ENCODE measurements at regions not wholly inside any gene's neighbourhood (a gene's known extent, or its start where the extent isn't known, plus 50 kb on each side); places are given as distances from the start of the nearest gene placed in this dataset.

- H3K36me3 ChIP-seq: no peaks in the 10 kb centered on the region
Measured at GRCh38 chr2:167555098-167555720, 666.9 kb downstream of the XIRP2 start.

GRCh38 chr2:167553635-167554034, 665.4 kb downstream of the XIRP2 start:
- H3K4me1 ChIP-seq (replicated peaks): no peaks in the 10 kb centered on the region
- WGBS: 92% methylated on average over 2 of the region's 2 CpGs
- TF ChIP-seq POLR2AphosphoS5 (IDR thresholded peaks at IDR 0.05) (no peak), POLR2A (IDR thresholded peaks at IDR 0.05) (no peak)
- TF ChIP-seq, protein P1, sequence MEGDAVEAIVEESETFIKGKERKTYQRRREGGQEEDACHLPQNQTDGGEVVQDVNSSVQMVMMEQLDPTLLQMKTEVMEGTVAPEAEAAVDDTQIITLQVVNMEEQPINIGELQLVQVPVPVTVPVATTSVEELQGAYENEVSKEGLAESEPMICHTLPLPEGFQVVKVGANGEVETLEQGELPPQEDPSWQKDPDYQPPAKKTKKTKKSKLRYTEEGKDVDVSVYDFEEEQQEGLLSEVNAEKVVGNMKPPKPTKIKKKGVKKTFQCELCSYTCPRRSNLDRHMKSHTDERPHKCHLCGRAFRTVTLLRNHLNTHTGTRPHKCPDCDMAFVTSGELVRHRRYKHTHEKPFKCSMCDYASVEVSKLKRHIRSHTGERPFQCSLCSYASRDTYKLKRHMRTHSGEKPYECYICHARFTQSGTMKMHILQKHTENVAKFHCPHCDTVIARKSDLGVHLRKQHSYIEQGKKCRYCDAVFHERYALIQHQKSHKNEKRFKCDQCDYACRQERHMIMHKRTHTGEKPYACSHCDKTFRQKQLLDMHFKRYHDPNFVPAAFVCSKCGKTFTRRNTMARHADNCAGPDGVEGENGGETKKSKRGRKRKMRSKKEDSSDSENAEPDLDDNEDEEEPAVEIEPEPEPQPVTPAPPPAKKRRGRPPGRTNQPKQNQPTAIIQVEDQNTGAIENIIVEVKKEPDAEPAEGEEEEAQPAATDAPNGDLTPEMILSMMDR (IDR thresholded peaks at IDR 0.05): no peak
- H3K9me3 ChIP-seq: no peaks in the 10 kb centered on the region
- no peak for DNase-seq (ENCODE audit: low spot score)
- intact Hi-C loops (cut with DNase I): no loop called here
- H3K4me3 ChIP-seq: no peak overlapping the region
- no peak overlapping the region for H3K27ac ChIP-seq
- H3K36me3 ChIP-seq: no peaks in the 10 kb centered on the region
- H3K27me3 ChIP-seq (replicated peaks; ENCODE audit: insufficient read depth): no peaks in the 10 kb centered on the region

More at GRCh38 chr2:167555098-167555720, 666.9 kb downstream of the XIRP2 start:
- Histone ChIP-seq H3K9me3 (no peaks in the 10 kb centered on the region), H3K4me3 (no peak overlapping the region), H3K27ac (no peak overlapping the region), H3K27me3 (replicated peaks; ENCODE audit: insufficient read depth) (no peaks in the 10 kb centered on the region), H3K4me1 (replicated peaks) (no peaks in the 10 kb centered on the region)
- no peak for DNase-seq (ENCODE audit: low spot score)
- WGBS: 86% methylated on average over 2 of the region's 2 CpGs
- TF ChIP-seq, protein P1 (IDR thresholded peaks at IDR 0.05): no peak
- TF ChIP-seq POLR2A (IDR thresholded peaks at IDR 0.05): no peak
- no peak for TF ChIP-seq POLR2AphosphoS5 (IDR thresholded peaks at IDR 0.05)
- intact Hi-C loops (cut with DNase I): no loop called here

DNA sequence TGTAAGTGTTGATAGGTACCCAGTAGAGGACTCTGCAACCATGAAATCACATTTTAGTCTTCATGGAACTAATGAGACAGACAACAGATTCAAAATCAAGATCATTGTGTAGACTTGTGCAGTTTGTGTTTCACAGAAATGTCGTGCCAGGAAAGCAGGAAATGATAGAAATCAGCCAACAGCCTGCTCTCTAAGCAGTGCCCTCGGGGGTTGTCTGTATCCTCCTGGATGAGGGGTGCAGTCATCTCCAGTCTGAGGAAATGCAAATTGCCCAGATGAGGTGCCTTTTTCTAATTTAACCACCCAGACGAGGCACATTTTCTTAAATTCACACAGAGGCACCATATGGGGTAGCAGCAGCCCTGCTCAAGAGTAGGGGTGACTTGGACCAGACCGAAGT, 663.1 kb downstream of the XIRP2 start:
- intact Hi-C loops (cut with DNase I): no loop called here
- TF ChIP-seq, protein P1 (IDR thresholded peaks at IDR 0.05): no peak

DNA sequence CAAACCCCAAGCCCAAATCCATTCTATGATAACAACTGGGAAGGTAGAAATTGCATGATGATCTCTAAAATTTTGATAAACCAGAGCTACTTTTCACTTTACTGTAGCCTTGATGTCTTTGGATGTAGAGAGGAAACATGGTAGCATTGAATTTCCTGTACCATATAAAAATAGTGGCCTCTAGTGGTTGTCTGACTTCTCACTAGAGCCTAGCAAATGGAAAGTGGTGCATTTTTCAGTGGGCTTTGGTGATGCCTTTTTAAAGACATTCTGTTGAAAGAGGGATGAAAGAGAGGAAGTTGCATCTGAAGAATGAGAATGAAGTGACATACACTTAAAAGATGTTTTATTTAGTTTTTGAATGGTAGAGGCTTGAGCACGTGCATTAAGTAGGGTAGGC, 662.2 kb downstream of the XIRP2 start:
- no peak for TF ChIP-seq POLR2AphosphoS5 (IDR thresholded peaks at IDR 0.05)
- TF ChIP-seq, protein P1 (IDR thresholded peaks at IDR 0.05): peak in 1 of 4 experiments; percentile 11
- TF ChIP-seq POLR2A (IDR thresholded peaks at IDR 0.05): no peak
- no peaks in the 10 kb centered on the region for H3K4me1 ChIP-seq (replicated peaks)
- no peak overlapping the region for H3K27ac ChIP-seq
- intact Hi-C loops (cut with DNase I): no loop called here
- WGBS: 90% methylated on average over 1 of the region's 1 CpG
- no peaks in the 10 kb centered on the region for H3K36me3 ChIP-seq
- no peaks in the 10 kb centered on the region for H3K27me3 ChIP-seq (replicated peaks; ENCODE audit: insufficient read depth)
- no peak for DNase-seq (ENCODE audit: low spot score)
- no peak overlapping the region for H3K4me3 ChIP-seq
- H3K9me3 ChIP-seq: no peaks in the 10 kb centered on the region

More for the DNA sequence above, 663.1 kb downstream of the XIRP2 start:
- H3K27me3 ChIP-seq (replicated peaks; ENCODE audit: insufficient read depth): no peaks in the 10 kb centered on the region
- no peak overlapping the region for H3K4me3 ChIP-seq
- 46% methylated on average over 4 of the region's 4 CpGs for WGBS
- H3K36me3 ChIP-seq: no peaks in the 10 kb centered on the region
- no peaks in the 10 kb centered on the region for H3K4me1 ChIP-seq (replicated peaks)
- no peak for DNase-seq (ENCODE audit: low spot score)
- no peaks in the 10 kb centered on the region for H3K9me3 ChIP-seq
- H3K27ac ChIP-seq: no peak overlapping the region

DNA sequence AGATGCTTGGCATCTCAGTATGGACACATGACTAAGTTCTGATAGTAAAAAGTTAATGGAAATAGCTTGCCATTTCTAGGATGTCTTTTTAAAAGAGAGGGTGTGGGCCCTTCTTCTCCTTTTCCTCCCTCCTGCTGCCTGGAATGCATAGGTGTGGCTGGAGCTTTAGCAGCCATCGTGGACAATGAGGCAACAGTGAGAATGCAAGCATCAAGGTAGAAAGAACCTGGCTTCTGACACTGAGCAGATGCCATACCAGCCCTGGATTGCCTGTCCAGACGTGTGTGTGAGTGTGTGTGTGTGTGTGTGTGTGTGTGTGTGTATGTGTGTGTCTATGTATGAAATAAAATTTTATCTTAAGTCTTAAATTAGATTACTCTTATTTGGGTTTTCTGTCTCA, 660.1 kb downstream of the XIRP2 start:
- Histone ChIP-seq H3K9me3 (no peaks in the 10 kb centered on the region), H3K4me1 (replicated peaks) (no peaks in the 10 kb centered on the region), H3K27ac (no peak overlapping the region), H3K36me3 (no peaks in the 10 kb centered on the region), H3K27me3 (replicated peaks; ENCODE audit: insufficient read depth) (no peaks in the 10 kb centered on the region), H3K4me3 (no peak overlapping the region)
- intact Hi-C loops (cut with DNase I): no loop called here
- no peak for TF ChIP-seq POLR2A (IDR thresholded peaks at IDR 0.05)
- TF ChIP-seq, protein P1 (IDR thresholded peaks at IDR 0.05): no peak
- no peak for TF ChIP-seq POLR2AphosphoS5 (IDR thresholded peaks at IDR 0.05)
- no peak for DNase-seq (ENCODE audit: low spot score)
- WGBS: 85% methylated on average over 2 of the region's 2 CpGs
